ENCODE measurements at regions not wholly inside any gene's neighbourhood (a gene's known extent, or its start where the extent isn't known, plus 50 kb on each side); places are given as distances from the start of the nearest gene placed in this dataset.

GRCh38 chr2:16328521-16329190 lies 337.0 kb downstream of the CYRIA start:
- DNase-seq: no peak

GRCh38 chr2:16327326-16327725 lies 338.3 kb downstream of the CYRIA start:
- DNase-seq: no peak

GRCh38 chr2:16326711-16327300 lies 338.8 kb downstream of the CYRIA start:
- no peak for DNase-seq

GRCh38 chr2:16325976-16326510 lies 339.6 kb downstream of the CYRIA start:
- DNase-seq: no peak

- no peak for DNase-seq
Observed at GRCh38 chr2:16325016-16325975, 340.3 kb downstream of the CYRIA start.

GRCh38 chr2:16324544-16324937 lies 341.1 kb downstream of the CYRIA start:
- DNase-seq: no peak

- DNase-seq: no peak
Observed at GRCh38 chr2:16323551-16324543, 341.8 kb downstream of the CYRIA start.

GRCh38 chr2:16323126-16323520 lies 342.5 kb downstream of the CYRIA start:
- DNase-seq: no peak

- no peak for DNase-seq
Observed at GRCh38 chr2:16322308-16323125, 343.1 kb downstream of the CYRIA start.

GRCh38 chr2:16321872-16322271 lies 343.8 kb downstream of the CYRIA start:
- DNase-seq: no peak

- DNase-seq: no peak
Observed at GRCh38 chr2:16321256-16321655, 344.4 kb downstream of the CYRIA start.

- no peak for DNase-seq
Observed at GRCh38 chr2:16320716-16321115, 344.9 kb downstream of the CYRIA start.

- no peak for DNase-seq
Observed at GRCh38 chr2:16319551-16320121, 346.0 kb downstream of the CYRIA start.

- DNase-seq: no peak
Observed at GRCh38 chr2:16318474-16319195, 347.0 kb downstream of the CYRIA start.

- no peak for DNase-seq
Observed at GRCh38 chr2:16318051-16318450, 347.6 kb downstream of the CYRIA start.

- no peak for DNase-seq
Observed at GRCh38 chr2:16317211-16317830, 348.3 kb downstream of the CYRIA start.

GRCh38 chr2:16316456-16317210 lies 349.0 kb downstream of the CYRIA start:
- DNase-seq: no peak

GRCh38 chr2:16315908-16316307 lies 349.7 kb downstream of the CYRIA start:
- DNase-seq: no peak

- no peak for DNase-seq
Observed at GRCh38 chr2:16315458-16315835, 350.2 kb downstream of the CYRIA start.
